GM12873 (cell line): ENCODE measurements at regions not wholly inside any gene's neighbourhood (a gene's known extent, or its start where the extent isn't known, plus 50 kb on each side); places are given as distances from the start of the nearest gene placed in this dataset.

Experiments
- CTCF ChIP-seq: IDR thresholded peaks from 2 replicates; pipeline ENCODE4 v1.5.1; 2012; ENCODE audit warnings: low read depth, mild to moderate bottlenecking, moderate library complexity, low read length, control low read depth; ENCODE audit not compliant: insufficient read depth; ENCODE audit errors: missing control alignments

GRCh38 chr20:7231303-7231702, 463.8 kb downstream of the BMP2 start:
- TF ChIP-seq CTCF = no peak

GRCh38 chr20:7232796-7233195, 465.3 kb downstream of the BMP2 start:
- no peak for TF ChIP-seq CTCF

- TF ChIP-seq CTCF = no peak
These were observed 469.8 kb downstream of the BMP2 start for GRCh38 chr20:7237251-7237650.

- no peak for TF ChIP-seq CTCF
These were observed 473.0 kb downstream of the BMP2 start for GRCh38 chr20:7240490-7240889.

- no peak for TF ChIP-seq CTCF
These were observed 481.1 kb downstream of the BMP2 start for GRCh38 chr20:7248281-7249201.

- TF ChIP-seq CTCF = no peak
These were observed 482.9 kb downstream of the BMP2 start for GRCh38 chr20:7250337-7250736.

- TF ChIP-seq CTCF = no peak
These were observed 489.6 kb downstream of the BMP2 start for GRCh38 chr20:7257099-7257498.
